Spleen (tissue), 7 donors: ENCODE measurements at regions not wholly inside any gene's neighbourhood (a gene's known extent, or its start where the extent isn't known, plus 50 kb on each side); places are given as distances from the start of the nearest gene placed in this dataset.
A peak's percentile ranks its signal among the peaks of the same experiment; 100 is the strongest.

Experiments
- CTCF ChIP-seq, 11 experiments: fragments of 200-600 bp in 7 of 11; fragments of 450-650 bp in 4 of 11; sonication (generic) in 4 of 11; IDR thresholded peaks in 8 of 11; conservative IDR thresholded peaks in 3 of 11; 1 replicate in 7 of 11; 2 replicates in 4 of 11; pipeline versions ENCODE4 v1.4.0 to v1.8.0; 2016 to 2021; ENCODE audit warnings: antibody characterized with exemption in 11 of 11, inconsistent platforms in 4 of 11, mild to moderate bottlenecking in 1 of 11
- POLR2A ChIP-seq, 3 donors: fragments of 450-650 bp; IDR thresholded peaks; one replicate each; pipeline ENCODE4 v1.5.1; 2017; ENCODE audit warnings: antibody characterized with exemption in 3 of 3, mild to moderate bottlenecking in 1 of 3
- donor health status: DM: no; HTN: no; CAD: no; lungs with moderate emphysema.
- donor health status: DM: no; HTN: no; CAD: no.
- donor health status: DM: no; HTN: no; CAD: no.

GRCh38 chr5:63401436-63402046 is 560.7 kb downstream of the HTR1A start:
- TF ChIP-seq CTCF (IDR thresholded peaks at IDR 0.05 in 8 of 11, conservative IDR thresholded peaks at IDR 0.05 in 3 of 11), result peak in 6 of 11 experiments; percentile 20 to 48 (median 40)
- no peak for TF ChIP-seq POLR2A (IDR thresholded peaks at IDR 0.05)
